ENCODE measurements at regions not wholly inside any gene's neighbourhood (a gene's known extent, or its start where the extent isn't known, plus 50 kb on each side); places are given as distances from the start of the nearest gene placed in this dataset.

DNA sequence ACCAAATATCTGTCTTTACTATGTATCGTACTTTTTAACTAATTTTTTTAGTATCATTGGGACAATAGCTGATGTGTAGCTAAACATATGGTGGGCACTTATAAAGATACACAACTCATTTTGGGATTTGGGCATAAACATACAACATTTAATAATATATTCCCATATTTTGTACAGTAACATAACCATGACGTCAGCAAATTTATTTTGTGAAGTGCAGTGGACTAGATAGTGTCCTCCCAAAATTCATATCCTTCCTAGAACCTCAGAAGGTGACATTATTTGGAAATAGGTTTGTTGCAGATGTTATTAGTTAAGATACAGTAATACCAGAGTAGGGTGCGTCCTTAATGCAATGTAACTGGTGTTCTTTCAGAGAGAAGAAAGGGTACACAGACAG lies 356.7 kb downstream of the CDH7 start:
- Histone ChIP-seq H3K4me2 (ENCODE audit: low read length) (no peak overlapping the region), H3K9me2 (ENCODE audit: low read depth, low read length) (no peaks in the 10 kb centered on the region), H3K9ac (ENCODE audit: low read length) (no peak overlapping the region), H3K9me3 (ENCODE audit: low read length) (no peaks in the 10 kb centered on the region), H3K4me3 (ENCODE audit: low read depth, low read length, poor library complexity, severe bottlenecking) (no peak overlapping the region), H3K27me3 (ENCODE audit: insufficient read depth, low read length) (no peaks in the 10 kb centered on the region), H3K27ac (ENCODE audit: low read depth, low read length, poor library complexity, severe bottlenecking) (no peak overlapping the region), H2AFZ (ENCODE audit: low read length) (no peak overlapping the region; the same call in 1 of the 2 replicates), H3K79me2 (ENCODE audit: insufficient read depth, low read length) (no peaks in the 10 kb centered on the region), H4K20me1 (ENCODE audit: insufficient read depth, low read length) (no peaks in the 10 kb centered on the region), H3F3A (ENCODE audit: insufficient read depth, low read length) (no peaks in the 10 kb centered on the region), H3K4me1 (ENCODE audit: insufficient read depth, low read length, severe bottlenecking) (no peaks in the 10 kb centered on the region), H3K36me3 (ENCODE audit: insufficient read depth, low read length) (no peaks in the 10 kb centered on the region)
- TF ChIP-seq CTCF (IDR thresholded peaks at IDR 0.05; ENCODE audit: low read length) (no peak), EZH2 (IDR thresholded peaks at IDR 0.05; ENCODE audit: borderline replicate concordance, low read length) (no peak)

GRCh38 chr18:66105016-66105415 lies 354.2 kb downstream of the CDH7 start:
- Histone ChIP-seq H3K9me3 (ENCODE audit: low read length) (no peaks in the 10 kb centered on the region), H3K27ac (ENCODE audit: low read depth, low read length, poor library complexity, severe bottlenecking) (no peak overlapping the region), H3K27me3 (ENCODE audit: insufficient read depth, low read length) (no peaks in the 10 kb centered on the region), H3F3A (ENCODE audit: insufficient read depth, low read length) (no peaks in the 10 kb centered on the region), H3K79me2 (ENCODE audit: insufficient read depth, low read length) (no peaks in the 10 kb centered on the region), H3K4me1 (ENCODE audit: insufficient read depth, low read length, severe bottlenecking) (no peaks in the 10 kb centered on the region), H3K9ac (ENCODE audit: low read length) (no peak overlapping the region), H3K36me3 (ENCODE audit: insufficient read depth, low read length) (no peaks in the 10 kb centered on the region), H2AFZ (ENCODE audit: low read length) (no peak overlapping the region), H3K4me2 (ENCODE audit: low read length) (no peak overlapping the region), H3K4me3 (ENCODE audit: low read depth, low read length, poor library complexity, severe bottlenecking) (no peak overlapping the region), H3K9me2 (ENCODE audit: low read depth, low read length) (no peaks in the 10 kb centered on the region), H4K20me1 (ENCODE audit: insufficient read depth, low read length) (no peaks in the 10 kb centered on the region)
- no peak for TF ChIP-seq EZH2 (IDR thresholded peaks at IDR 0.05; ENCODE audit: borderline replicate concordance, low read length)
- no peak for TF ChIP-seq CTCF (IDR thresholded peaks at IDR 0.05; ENCODE audit: low read length)

DNA sequence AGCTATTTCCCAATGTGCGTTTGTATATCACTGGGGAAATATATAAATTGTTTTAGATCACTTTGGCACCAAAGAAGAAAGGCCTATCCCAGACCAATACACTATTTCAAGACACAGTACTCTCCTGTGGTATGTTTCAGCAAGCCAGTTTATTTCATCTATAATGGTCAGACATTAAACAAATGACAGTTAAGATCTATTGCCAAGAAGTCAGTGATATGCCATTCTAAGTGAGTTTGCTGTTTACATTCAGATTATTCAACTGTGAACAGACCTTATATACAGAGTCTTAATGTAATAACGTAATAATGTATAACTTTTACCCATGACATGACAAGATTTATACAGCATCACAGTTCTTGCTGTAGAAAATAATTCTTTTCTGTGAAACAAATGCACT lies 352.7 kb downstream of the CDH7 start:
- H3K4me3 ChIP-seq (ENCODE audit: low read depth, low read length, poor library complexity, severe bottlenecking), result no peak overlapping the region
- H3K27ac ChIP-seq (ENCODE audit: low read depth, low read length, poor library complexity, severe bottlenecking), result no peak overlapping the region
- no peaks in the 10 kb centered on the region for H3K9me2 ChIP-seq (ENCODE audit: low read depth, low read length)
- H3K4me1 ChIP-seq (ENCODE audit: insufficient read depth, low read length, severe bottlenecking), result no peaks in the 10 kb centered on the region
- H3K79me2 ChIP-seq (ENCODE audit: insufficient read depth, low read length), result no peaks in the 10 kb centered on the region
- TF ChIP-seq CTCF (IDR thresholded peaks at IDR 0.05; ENCODE audit: low read length) (no peak), EZH2 (IDR thresholded peaks at IDR 0.05; ENCODE audit: borderline replicate concordance, low read length) (no peak)
- no peaks in the 10 kb centered on the region for H3F3A ChIP-seq (ENCODE audit: insufficient read depth, low read length)
- H3K9me3 ChIP-seq (ENCODE audit: low read length), result no peaks in the 10 kb centered on the region
- H4K20me1 ChIP-seq (ENCODE audit: insufficient read depth, low read length), result no peaks in the 10 kb centered on the region
- no peaks in the 10 kb centered on the region for H3K27me3 ChIP-seq (ENCODE audit: insufficient read depth, low read length)
- H2AFZ ChIP-seq (ENCODE audit: low read length), result no peak overlapping the region
- H3K4me2 ChIP-seq (ENCODE audit: low read length), result no peak overlapping the region
- H3K36me3 ChIP-seq (ENCODE audit: insufficient read depth, low read length), result no peaks in the 10 kb centered on the region
- no peak overlapping the region for H3K9ac ChIP-seq (ENCODE audit: low read length)

Measured in OCI-LY1 (cell line).